ENCODE measurements at regions not wholly inside any gene's neighbourhood (a gene's known extent, or its start where the extent isn't known, plus 50 kb on each side); places are given as distances from the start of the nearest gene placed in this dataset.

GRCh38 chr17:72588961-72589360, 468.1 kb downstream of the SOX9 start:
- peak; percentile 80 for ATAC-seq

GRCh38 chr17:72590382-72590781, 469.6 kb downstream of the SOX9 start:
- ATAC-seq, result no peak

GRCh38 chr17:72590882-72591281, 470.1 kb downstream of the SOX9 start:
- ATAC-seq, result no peak

GRCh38 chr17:72591289-72592241, 470.7 kb downstream of the SOX9 start:
- ATAC-seq, result peak; percentile 2

- peak; percentile 79 for ATAC-seq
These were observed 471.6 kb downstream of the SOX9 start for GRCh38 chr17:72592242-72592966.

- no peak for ATAC-seq
These were observed 472.1 kb downstream of the SOX9 start for GRCh38 chr17:72592967-72593325.

GRCh38 chr17:72594248-72594647, 473.4 kb downstream of the SOX9 start:
- no peak for ATAC-seq
